ENCODE measurements at regions not wholly inside any gene's neighbourhood (a gene's known extent, or its start where the extent isn't known, plus 50 kb on each side); places are given as distances from the start of the nearest gene placed in this dataset.

GRCh38 chr5:74116266-74116665, 490.3 kb downstream of the ARHGEF28 start:
- no peak overlapping the region for H3K27ac ChIP-seq (ENCODE audit: insufficient read depth, low read depth, low read length)
- H3K9me3 ChIP-seq (replicated peaks; ENCODE audit: control insufficient read depth, insufficient read depth, low read length): no peaks in the 10 kb centered on the region
- intact Hi-C loops (cut with micrococcal nuclease) (no loop called here), dilution Hi-C loops (cut with MboI; ENCODE audit: extremely low pct_ligation_motif_present, low sequenced_read_pairs) (no loop called here)
- TF ChIP-seq CTCF (IDR thresholded peaks at IDR 0.05; ENCODE audit: extremely low read depth in 1 of 2, insufficient read depth in 1 of 2, low read depth in 1 of 2, low read length in 2 of 2) (no peak), GATA2 (IDR thresholded peaks at IDR 0.05; ENCODE audit: insufficient read depth, insufficient read length, low read depth, low read length) (no peak), EZH2 (IDR thresholded peaks at IDR 0.05; ENCODE audit: borderline replicate concordance, low read depth, low read length, severe bottlenecking) (no peak), FOS (IDR thresholded peaks at IDR 0.05; ENCODE audit: borderline replicate concordance, insufficient read depth, low read length) (no peak), JUN (IDR thresholded peaks at IDR 0.05; ENCODE audit: borderline replicate concordance, insufficient read depth, insufficient read length, low read depth) (no peak)
- no peaks in the 10 kb centered on the region for H3K9me1 ChIP-seq (replicated peaks; ENCODE audit: control insufficient read depth, extremely low read depth, insufficient read depth, low read length)
- H3K4me3 ChIP-seq (replicated peaks in 1 of 3; ENCODE audit: insufficient read depth in 1 of 3, low read depth in 1 of 3, low read length in 3 of 3): no peak overlapping the region
- FAIRE-seq (no peak), DNase-seq (ENCODE audit: low read depth, low spot score) (no peak)
- no peaks in the 10 kb centered on the region for H3K36me3 ChIP-seq (ENCODE audit: control insufficient read depth in 2 of 2, extremely low read depth in 1 of 2, insufficient read depth in 2 of 2, low read length in 2 of 2)
- H4K20me1 ChIP-seq (replicated peaks; ENCODE audit: control insufficient read depth, extremely low read depth, insufficient read depth, low read length): no peaks in the 10 kb centered on the region
- ChIA-PET POLR2A (no interaction called here), CTCF (interaction anchor here (1.4 to 1.6 kb wide), 2 partner anchors 11 to 24 kb away, joined by 3 to 4 read pairs; no protein-coding TSS in a partner anchor)
- H3K4me1 ChIP-seq (ENCODE audit: control insufficient read depth, extremely low read depth, insufficient read depth, low read length): peaks cover 12% of the 10 kb centered on the region
- H3K27me3 ChIP-seq (ENCODE audit: control insufficient read depth in 2 of 2, insufficient read depth in 2 of 2, low read length in 2 of 2): peaks cover 0 to 2% of the 10 kb centered on the region in 2 experiments
- no peaks in the 10 kb centered on the region for H3K79me2 ChIP-seq (ENCODE audit: control insufficient read depth, insufficient read depth, low read length)
- H3K9ac ChIP-seq (replicated peaks; ENCODE audit: extremely low read depth, insufficient read depth, low read length): no peak overlapping the region
- BruUV-seq (replicated peaks): no TSS peak
- no peak overlapping the region for H2AFZ ChIP-seq (ENCODE audit: low read depth, low read length)
- H3K4me2 ChIP-seq (ENCODE audit: insufficient read depth, low read length): no peak overlapping the region

- TF ChIP-seq FOS (IDR thresholded peaks at IDR 0.05; ENCODE audit: borderline replicate concordance, insufficient read depth, low read length) (no peak), POLR2AphosphoS5 (IDR thresholded peaks at IDR 0.05; ENCODE audit: insufficient read depth, low read depth, low read length) (no peak), MAX (IDR thresholded peaks at IDR 0.05; ENCODE audit: insufficient read depth, insufficient read length) (no peak), EZH2 (IDR thresholded peaks at IDR 0.05; ENCODE audit: borderline replicate concordance, low read depth, low read length, severe bottlenecking) (no peak)
Observed at GRCh38 chr5:74113927-74114326, 487.9 kb downstream of the ARHGEF28 start.

More at GRCh38 chr5:74113927-74114326, 487.9 kb downstream of the ARHGEF28 start:
- dilution Hi-C loops (cut with MboI; ENCODE audit: extremely low pct_ligation_motif_present, low sequenced_read_pairs) (no loop called here), intact Hi-C loops (cut with micrococcal nuclease) (no loop called here)
- Histone ChIP-seq H3K4me3 (replicated peaks in 1 of 3; ENCODE audit: insufficient read depth in 1 of 3, low read depth in 1 of 3, low read length in 3 of 3) (no peak overlapping the region), H3K36me3 (ENCODE audit: control insufficient read depth in 2 of 2, extremely low read depth in 1 of 2, insufficient read depth in 2 of 2, low read length in 2 of 2) (no peaks in the 10 kb centered on the region), H3K27me3 (ENCODE audit: control insufficient read depth in 2 of 2, insufficient read depth in 2 of 2, low read length in 2 of 2) (peaks cover 0 to 2% of the 10 kb centered on the region in 2 experiments), H3K27ac (ENCODE audit: insufficient read depth, low read depth, low read length) (no peak overlapping the region), H3K9ac (replicated peaks; ENCODE audit: extremely low read depth, insufficient read depth, low read length) (no peak overlapping the region), H3K9me1 (replicated peaks; ENCODE audit: control insufficient read depth, extremely low read depth, insufficient read depth, low read length) (no peaks in the 10 kb centered on the region), H3K79me2 (ENCODE audit: control insufficient read depth, insufficient read depth, low read length) (no peaks in the 10 kb centered on the region), H4K20me1 (replicated peaks; ENCODE audit: control insufficient read depth, extremely low read depth, insufficient read depth, low read length) (no peaks in the 10 kb centered on the region), H2AFZ (ENCODE audit: low read depth, low read length) (no peak overlapping the region), H3K4me2 (ENCODE audit: insufficient read depth, low read length) (no peak overlapping the region), H3K4me1 (ENCODE audit: control insufficient read depth, extremely low read depth, insufficient read depth, low read length) (no peaks in the 10 kb centered on the region), H3K9me3 (replicated peaks; ENCODE audit: control insufficient read depth, insufficient read depth, low read length) (no peaks in the 10 kb centered on the region)
- POLR2A ChIA-PET: no interaction called here
- FAIRE-seq (no peak), DNase-seq (ENCODE audit: low read depth, low spot score) (no peak)
- BruUV-seq (replicated peaks): no TSS peak
- CTCF ChIA-PET: interaction anchor here (2.4 kb wide), 1 partner anchor 14 kb away, joined by 8 read pairs; no protein-coding TSS in a partner anchor

Data from endothelial cell of umbilical vein (primary cell).